ENCODE measurements at regions not wholly inside any gene's neighbourhood (a gene's known extent, or its start where the extent isn't known, plus 50 kb on each side); places are given as distances from the start of the nearest gene placed in this dataset.

GRCh38 chr2:128876986-128877983 is 558.6 kb upstream of the HS6ST1 start:
- DNase-seq (ENCODE audit: low spot score), result no peak
- intact Hi-C loops (cut with micrococcal nuclease; ENCODE audit: unreplicated experiment), result no loop called here
- POLR2A ChIA-PET (ENCODE audit: low non-redundant PET), result no interaction called here
- TF ChIP-seq EZH2 (IDR thresholded peaks at IDR 0.05; ENCODE audit: borderline replicate concordance, low read depth, low read length, poor library complexity, severe bottlenecking), result no peak
- TF ChIP-seq, protein P1, sequence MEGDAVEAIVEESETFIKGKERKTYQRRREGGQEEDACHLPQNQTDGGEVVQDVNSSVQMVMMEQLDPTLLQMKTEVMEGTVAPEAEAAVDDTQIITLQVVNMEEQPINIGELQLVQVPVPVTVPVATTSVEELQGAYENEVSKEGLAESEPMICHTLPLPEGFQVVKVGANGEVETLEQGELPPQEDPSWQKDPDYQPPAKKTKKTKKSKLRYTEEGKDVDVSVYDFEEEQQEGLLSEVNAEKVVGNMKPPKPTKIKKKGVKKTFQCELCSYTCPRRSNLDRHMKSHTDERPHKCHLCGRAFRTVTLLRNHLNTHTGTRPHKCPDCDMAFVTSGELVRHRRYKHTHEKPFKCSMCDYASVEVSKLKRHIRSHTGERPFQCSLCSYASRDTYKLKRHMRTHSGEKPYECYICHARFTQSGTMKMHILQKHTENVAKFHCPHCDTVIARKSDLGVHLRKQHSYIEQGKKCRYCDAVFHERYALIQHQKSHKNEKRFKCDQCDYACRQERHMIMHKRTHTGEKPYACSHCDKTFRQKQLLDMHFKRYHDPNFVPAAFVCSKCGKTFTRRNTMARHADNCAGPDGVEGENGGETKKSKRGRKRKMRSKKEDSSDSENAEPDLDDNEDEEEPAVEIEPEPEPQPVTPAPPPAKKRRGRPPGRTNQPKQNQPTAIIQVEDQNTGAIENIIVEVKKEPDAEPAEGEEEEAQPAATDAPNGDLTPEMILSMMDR (conservative IDR thresholded peaks at IDR 0.05; ENCODE audit: low read depth, low read length), result no peak
- Histone ChIP-seq H3K27ac (ENCODE audit: low read depth, low read length, poor library complexity, severe bottlenecking) (no peak overlapping the region), H3K9me3 (ENCODE audit: low read depth, low read length, poor library complexity, severe bottlenecking) (no peaks in the 10 kb centered on the region), H3K27me3 (replicated peaks; ENCODE audit: insufficient read depth, low read depth, low read length, poor library complexity) (peaks cover 27% of the 10 kb centered on the region), H3K4me1 (ENCODE audit: insufficient read depth, low read length, poor library complexity, severe bottlenecking) (no peaks in the 10 kb centered on the region), H3K4me3 (ENCODE audit: low read depth, low read length, poor library complexity, severe bottlenecking) (no peak overlapping the region), H3K36me3 (ENCODE audit: insufficient read depth, low read length, poor library complexity, severe bottlenecking) (no peaks in the 10 kb centered on the region)
- CTCF ChIA-PET, result no interaction called here
- BruUV-seq (replicated peaks), result no TSS peak

DNA sequence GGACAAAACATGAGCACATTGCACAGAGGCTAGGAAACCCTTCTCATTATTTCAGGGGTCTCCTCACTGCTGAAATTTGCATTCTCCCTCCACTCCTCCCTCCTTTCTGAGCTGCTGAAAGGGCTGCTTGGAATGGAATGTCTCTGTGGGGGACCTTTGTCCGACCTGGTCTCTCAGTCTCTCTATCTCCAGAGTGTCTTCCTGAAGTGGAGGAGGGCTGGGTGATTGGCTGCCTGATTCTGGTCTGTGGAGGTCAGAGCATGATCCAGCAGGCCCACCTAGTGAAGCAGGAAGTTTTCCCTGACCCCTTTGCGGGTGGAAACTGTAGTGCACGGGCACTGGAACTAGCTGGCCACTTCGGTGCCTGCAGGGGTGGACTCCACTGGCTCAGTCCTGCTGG is 560.5 kb upstream of the HS6ST1 start:
- H3K4me1 ChIP-seq (ENCODE audit: insufficient read depth, low read length, poor library complexity, severe bottlenecking), result no peaks in the 10 kb centered on the region
- CTCF ChIA-PET, result no interaction called here
- no peaks in the 10 kb centered on the region for H3K9me3 ChIP-seq (ENCODE audit: low read depth, low read length, poor library complexity, severe bottlenecking)

DNA sequence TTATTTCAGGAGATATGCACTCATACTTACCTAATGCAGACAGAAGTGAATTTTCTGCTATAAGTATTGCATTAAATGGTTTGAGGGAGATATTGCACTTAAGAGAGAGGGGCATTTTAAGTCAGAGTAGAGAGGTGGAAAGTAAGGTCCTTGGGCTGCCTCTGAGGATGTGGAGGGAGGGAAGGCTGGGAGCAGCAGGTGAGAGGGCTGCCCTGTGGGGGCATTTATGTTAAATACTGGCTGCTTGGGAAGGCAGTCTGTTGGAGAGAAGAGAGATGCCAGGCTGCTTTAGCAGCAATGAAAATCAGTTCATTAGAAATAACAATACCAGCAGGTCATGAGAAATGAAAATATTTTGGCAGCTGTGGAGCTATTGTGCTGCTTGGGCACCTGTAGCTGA is 576.2 kb upstream of the HS6ST1 start:
- intact Hi-C loops (cut with micrococcal nuclease; ENCODE audit: unreplicated experiment), result no loop called here

More for the DNA sequence above, 560.5 kb upstream of the HS6ST1 start:
- H3K4me3 ChIP-seq (ENCODE audit: low read depth, low read length, poor library complexity, severe bottlenecking), result no peak overlapping the region
- POLR2A ChIA-PET (ENCODE audit: low non-redundant PET), result no interaction called here
- H3K27ac ChIP-seq (ENCODE audit: low read depth, low read length, poor library complexity, severe bottlenecking), result no peak overlapping the region
- no TSS peak for BruUV-seq (replicated peaks)
- intact Hi-C loops (cut with micrococcal nuclease; ENCODE audit: unreplicated experiment), result no loop called here
- no peak for DNase-seq (ENCODE audit: low spot score)
- H3K36me3 ChIP-seq (ENCODE audit: insufficient read depth, low read length, poor library complexity, severe bottlenecking), result no peaks in the 10 kb centered on the region
- peaks cover 8% of the 10 kb centered on the region for H3K27me3 ChIP-seq (replicated peaks; ENCODE audit: insufficient read depth, low read depth, low read length, poor library complexity)
- TF ChIP-seq EZH2 (IDR thresholded peaks at IDR 0.05; ENCODE audit: borderline replicate concordance, low read depth, low read length, poor library complexity, severe bottlenecking), result no peak
- TF ChIP-seq, protein P1 (conservative IDR thresholded peaks at IDR 0.05; ENCODE audit: low read depth, low read length), result no peak

More for the DNA sequence above, 576.2 kb upstream of the HS6ST1 start:
- BruUV-seq (replicated peaks), result no TSS peak
- CTCF ChIA-PET, result no interaction called here
- Histone ChIP-seq H3K36me3 (ENCODE audit: insufficient read depth, low read length, poor library complexity, severe bottlenecking) (no peaks in the 10 kb centered on the region), H3K27me3 (replicated peaks; ENCODE audit: insufficient read depth, low read depth, low read length, poor library complexity) (peaks cover 4% of the 10 kb centered on the region), H3K27ac (ENCODE audit: low read depth, low read length, poor library complexity, severe bottlenecking) (no peak overlapping the region), H3K4me3 (ENCODE audit: low read depth, low read length, poor library complexity, severe bottlenecking) (no peak overlapping the region), H3K9me3 (ENCODE audit: low read depth, low read length, poor library complexity, severe bottlenecking) (no peaks in the 10 kb centered on the region), H3K4me1 (ENCODE audit: insufficient read depth, low read length, poor library complexity, severe bottlenecking) (no peaks in the 10 kb centered on the region)
- TF ChIP-seq EZH2 (IDR thresholded peaks at IDR 0.05; ENCODE audit: borderline replicate concordance, low read depth, low read length, poor library complexity, severe bottlenecking), result no peak
- TF ChIP-seq, protein P1 (conservative IDR thresholded peaks at IDR 0.05; ENCODE audit: low read depth, low read length), result no peak
- no peak for DNase-seq (ENCODE audit: low spot score)
- POLR2A ChIA-PET (ENCODE audit: low non-redundant PET), result no interaction called here

Measured in A673 (cell line).